Adrenal gland (tissue), 5 donors: ENCODE measurements at regions not wholly inside any gene's neighbourhood (a gene's known extent, or its start where the extent isn't known, plus 50 kb on each side); places are given as distances from the start of the nearest gene placed in this dataset.

ENCODE experiments used
- POLR2A ChIP-seq, 2 donors: fragments of 450-650 bp; IDR thresholded peaks; one replicate each; pipeline ENCODE4 v1.6.1; 2017; ENCODE audit warnings: antibody characterized with exemption in 2 of 2, mild to moderate bottlenecking in 2 of 2, moderate library complexity in 1 of 2
- TF ChIP-seq, protein P1 (sequence below), 6 experiments: fragments of 450-650 bp in 4 of 6; fragments of 200-600 bp in 2 of 6; sonication (generic) in 1 of 6; IDR thresholded peaks; 1 replicate in 5 of 6; 2 replicates in 1 of 6; pipeline versions ENCODE4 v1.5.1 to v1.8.0; 2016 to 2021; ENCODE audit warnings: antibody characterized with exemption in 6 of 6, mild to moderate bottlenecking in 2 of 6, moderate library complexity in 1 of 6
- donor health status: DM: no; HTN: no; CAD: no.

DNA sequence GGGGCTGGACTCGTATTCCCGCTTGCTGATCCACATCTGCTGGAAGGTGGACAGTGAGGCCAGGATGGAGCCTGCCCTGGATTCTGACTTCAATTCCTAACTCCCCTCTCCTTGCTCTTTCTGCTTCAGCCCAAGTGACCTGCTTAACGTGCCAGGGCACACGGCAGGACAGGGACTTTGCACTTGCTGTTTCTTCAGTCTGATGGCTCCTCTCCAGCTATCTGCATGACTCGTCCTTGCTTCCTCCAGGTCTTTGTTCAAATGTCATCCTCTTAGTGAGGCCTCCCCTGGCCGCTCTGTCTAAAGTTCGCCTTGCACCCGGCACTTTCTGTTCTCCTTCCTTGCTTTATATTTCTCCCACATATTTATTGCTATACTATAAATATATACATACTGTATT is 357.6 kb downstream of the MTX2 start:
- TF ChIP-seq, protein P1, sequence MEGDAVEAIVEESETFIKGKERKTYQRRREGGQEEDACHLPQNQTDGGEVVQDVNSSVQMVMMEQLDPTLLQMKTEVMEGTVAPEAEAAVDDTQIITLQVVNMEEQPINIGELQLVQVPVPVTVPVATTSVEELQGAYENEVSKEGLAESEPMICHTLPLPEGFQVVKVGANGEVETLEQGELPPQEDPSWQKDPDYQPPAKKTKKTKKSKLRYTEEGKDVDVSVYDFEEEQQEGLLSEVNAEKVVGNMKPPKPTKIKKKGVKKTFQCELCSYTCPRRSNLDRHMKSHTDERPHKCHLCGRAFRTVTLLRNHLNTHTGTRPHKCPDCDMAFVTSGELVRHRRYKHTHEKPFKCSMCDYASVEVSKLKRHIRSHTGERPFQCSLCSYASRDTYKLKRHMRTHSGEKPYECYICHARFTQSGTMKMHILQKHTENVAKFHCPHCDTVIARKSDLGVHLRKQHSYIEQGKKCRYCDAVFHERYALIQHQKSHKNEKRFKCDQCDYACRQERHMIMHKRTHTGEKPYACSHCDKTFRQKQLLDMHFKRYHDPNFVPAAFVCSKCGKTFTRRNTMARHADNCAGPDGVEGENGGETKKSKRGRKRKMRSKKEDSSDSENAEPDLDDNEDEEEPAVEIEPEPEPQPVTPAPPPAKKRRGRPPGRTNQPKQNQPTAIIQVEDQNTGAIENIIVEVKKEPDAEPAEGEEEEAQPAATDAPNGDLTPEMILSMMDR (IDR thresholded peaks at IDR 0.05) = no peak
- TF ChIP-seq POLR2A (IDR thresholded peaks at IDR 0.05) = no peak
